ENCODE measurements at regions not wholly inside any gene's neighbourhood (a gene's known extent, or its start where the extent isn't known, plus 50 kb on each side); places are given as distances from the start of the nearest gene placed in this dataset.

GRCh38 chr6:165823609-165824326 is 160.7 kb upstream of the PDE10A start:
- no peak for DNase-seq (ENCODE audit: low read depth)

GRCh38 chr6:165822501-165822900 is 159.5 kb upstream of the PDE10A start:
- DNase-seq (ENCODE audit: low read depth), result no peak

- peak; percentile 19 for DNase-seq (ENCODE audit: low read depth)
Measured at GRCh38 chr6:165821754-165822153, 158.7 kb upstream of the PDE10A start.

- no peak for DNase-seq (ENCODE audit: low read depth)
Measured at GRCh38 chr6:165820934-165821333, 157.9 kb upstream of the PDE10A start.

- no peak for DNase-seq (ENCODE audit: low read depth)
Measured at GRCh38 chr6:165820407-165820806, 157.4 kb upstream of the PDE10A start.

GRCh38 chr6:165819394-165819793 is 156.4 kb upstream of the PDE10A start:
- no peak for DNase-seq (ENCODE audit: low read depth)

- no peak for DNase-seq (ENCODE audit: low read depth)
Measured at GRCh38 chr6:165818200-165818599, 155.2 kb upstream of the PDE10A start.

GRCh38 chr6:165817771-165818170 is 154.7 kb upstream of the PDE10A start:
- no peak for DNase-seq (ENCODE audit: low read depth)

- no peak for DNase-seq (ENCODE audit: low read depth)
Measured at GRCh38 chr6:165817148-165817547, 154.1 kb upstream of the PDE10A start.

- no peak for DNase-seq (ENCODE audit: low read depth)
Measured at GRCh38 chr6:165814679-165815078, 151.6 kb upstream of the PDE10A start.

- DNase-seq (ENCODE audit: low read depth), result peak; percentile 24
Measured at GRCh38 chr6:165811512-165811911, 148.5 kb upstream of the PDE10A start.

GRCh38 chr6:165808021-165808420 is 145.0 kb upstream of the PDE10A start:
- no peak for DNase-seq (ENCODE audit: low read depth)

- DNase-seq (ENCODE audit: low read depth), result no peak
Measured at GRCh38 chr6:165807249-165807960, 144.4 kb upstream of the PDE10A start.

- no peak for DNase-seq (ENCODE audit: low read depth)
Measured at GRCh38 chr6:165806126-165806810, 143.2 kb upstream of the PDE10A start.

GRCh38 chr6:165805636-165806035 is 142.6 kb upstream of the PDE10A start:
- DNase-seq (ENCODE audit: low read depth), result no peak

GRCh38 chr6:165805067-165805555 is 142.1 kb upstream of the PDE10A start:
- no peak for DNase-seq (ENCODE audit: low read depth)

GRCh38 chr6:165804331-165805066 is 141.5 kb upstream of the PDE10A start:
- DNase-seq (ENCODE audit: low read depth), result no peak

GRCh38 chr6:165800337-165800736 is 137.3 kb upstream of the PDE10A start:
- peak; percentile 70 for DNase-seq (ENCODE audit: low read depth)

GRCh38 chr6:165799391-165800153 is 136.5 kb upstream of the PDE10A start:
- no peak for DNase-seq (ENCODE audit: low read depth)

GRCh38 chr6:165798991-165799390 is 135.9 kb upstream of the PDE10A start:
- DNase-seq (ENCODE audit: low read depth), result no peak

- no peak for DNase-seq (ENCODE audit: low read depth)
Measured at GRCh38 chr6:165794179-165794601, 131.1 kb upstream of the PDE10A start.
